ENCODE measurements at regions not wholly inside any gene's neighbourhood (a gene's known extent, or its start where the extent isn't known, plus 50 kb on each side); places are given as distances from the start of the nearest gene placed in this dataset.

DNA sequence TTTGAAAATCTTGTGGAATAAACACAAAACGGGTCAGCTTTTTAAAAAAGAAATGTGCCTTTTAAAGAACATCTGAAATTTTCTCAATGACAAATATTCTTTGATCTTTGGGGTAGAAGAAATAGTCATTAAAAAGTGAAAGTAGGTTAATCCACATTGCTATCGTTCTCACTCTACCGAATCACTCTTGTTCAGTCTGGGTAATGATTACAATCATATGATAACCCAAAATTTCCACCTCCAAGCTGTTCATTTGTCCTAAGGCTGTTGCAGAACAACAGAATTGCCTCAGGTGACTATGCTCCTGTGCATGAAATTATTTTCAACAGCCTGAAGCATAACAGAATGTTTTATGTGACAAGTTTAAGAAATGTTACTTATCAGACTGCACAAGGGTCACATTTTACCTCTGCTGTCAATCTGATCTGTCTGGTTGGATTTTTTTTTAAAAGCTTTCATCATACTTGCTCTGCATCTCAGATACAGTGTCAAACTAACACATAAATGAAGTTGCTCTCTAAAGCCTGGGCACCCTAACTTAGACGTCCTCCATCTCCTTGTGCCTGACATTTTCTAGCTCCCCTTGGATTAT, 227.3 kb downstream of the LURAP1L start:
- TF ChIP-seq CTCF (conservative IDR thresholded peaks at IDR 0.05; ENCODE audit: low read depth in 2 of 2): no peak
- no peak for TF ChIP-seq POLR2AphosphoS5 (IDR thresholded peaks at IDR 0.05; ENCODE audit: low read depth)
- TF ChIP-seq EZH2 (IDR thresholded peaks at IDR 0.05; ENCODE audit: low read depth, unreplicated experiment): no peak
- TF ChIP-seq EZH2phosphoT487 (IDR thresholded peaks at IDR 0.05; ENCODE audit: unreplicated experiment): no peak
- TF ChIP-seq STAT1 (IDR thresholded peaks at IDR 0.05; ENCODE audit: unreplicated experiment): no peak
- TF ChIP-seq CREB1 (CRISPR knock-in tag; IDR thresholded peaks at IDR 0.05; ENCODE audit: low read depth): no peak

Measured in GM23338 (cell line).